Panc1 (cell line): ENCODE measurements at regions not wholly inside any gene's neighbourhood (a gene's known extent, or its start where the extent isn't known, plus 50 kb on each side); places are given as distances from the start of the nearest gene placed in this dataset.

Experiments used
- POLR2AphosphoS5 ChIP-seq: IDR thresholded peaks from 2 replicates; pipeline ENCODE4 v1.6.1; 2012; ENCODE audit warnings: mild to moderate bottlenecking, low read depth, low read length, moderate library complexity
- SIN3A ChIP-seq: IDR thresholded peaks from 2 replicates; pipeline ENCODE4 v1.6.1; 2012; ENCODE audit warnings: low read depth, mild to moderate bottlenecking, low read length, moderate library complexity, borderline replicate concordance; ENCODE audit not compliant: insufficient read depth
- TF ChIP-seq, protein P1 (sequence below): fragments of 450-650 bp; IDR thresholded peaks from 2 replicates; pipeline ENCODE4 v1.5.1; 2017; ENCODE audit warnings: mild to moderate bottlenecking
- TF ChIP-seq, protein P2 (sequence below), 2 experiments: IDR thresholded peaks; 2 replicates each; pipeline ENCODE4 v1.6.1; 2011 to 2012; ENCODE audit warnings: low read depth in 2 of 2, control low read depth in 1 of 2, low read length in 1 of 2, mild to moderate bottlenecking in 1 of 2, moderate library complexity in 1 of 2; ENCODE audit not compliant: insufficient read depth in 1 of 2

DNA sequence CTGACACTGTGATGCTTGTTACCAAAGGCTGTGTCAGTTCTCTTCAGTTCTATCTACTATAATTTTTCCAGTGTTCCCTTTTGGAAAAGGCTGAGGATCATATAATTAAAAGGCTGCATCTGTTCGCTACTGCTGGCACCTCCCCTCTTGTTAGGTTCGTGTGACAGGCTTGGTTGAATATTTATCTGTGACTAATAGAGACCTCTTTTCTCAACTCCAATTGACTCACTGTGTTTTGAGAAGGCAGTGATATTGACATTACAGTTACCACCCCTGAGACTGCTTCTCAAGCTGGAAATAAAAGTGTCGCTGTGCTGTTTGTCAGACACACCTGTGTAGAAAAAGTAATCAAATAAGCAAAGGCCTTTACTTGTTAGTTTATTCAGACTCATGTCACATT is 205.5 kb upstream of the KCNH7 start:
- no peak for TF ChIP-seq POLR2AphosphoS5
- TF ChIP-seq, protein P1, sequence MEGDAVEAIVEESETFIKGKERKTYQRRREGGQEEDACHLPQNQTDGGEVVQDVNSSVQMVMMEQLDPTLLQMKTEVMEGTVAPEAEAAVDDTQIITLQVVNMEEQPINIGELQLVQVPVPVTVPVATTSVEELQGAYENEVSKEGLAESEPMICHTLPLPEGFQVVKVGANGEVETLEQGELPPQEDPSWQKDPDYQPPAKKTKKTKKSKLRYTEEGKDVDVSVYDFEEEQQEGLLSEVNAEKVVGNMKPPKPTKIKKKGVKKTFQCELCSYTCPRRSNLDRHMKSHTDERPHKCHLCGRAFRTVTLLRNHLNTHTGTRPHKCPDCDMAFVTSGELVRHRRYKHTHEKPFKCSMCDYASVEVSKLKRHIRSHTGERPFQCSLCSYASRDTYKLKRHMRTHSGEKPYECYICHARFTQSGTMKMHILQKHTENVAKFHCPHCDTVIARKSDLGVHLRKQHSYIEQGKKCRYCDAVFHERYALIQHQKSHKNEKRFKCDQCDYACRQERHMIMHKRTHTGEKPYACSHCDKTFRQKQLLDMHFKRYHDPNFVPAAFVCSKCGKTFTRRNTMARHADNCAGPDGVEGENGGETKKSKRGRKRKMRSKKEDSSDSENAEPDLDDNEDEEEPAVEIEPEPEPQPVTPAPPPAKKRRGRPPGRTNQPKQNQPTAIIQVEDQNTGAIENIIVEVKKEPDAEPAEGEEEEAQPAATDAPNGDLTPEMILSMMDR = no peak
- no peak for TF ChIP-seq SIN3A
- TF ChIP-seq, protein P2, sequence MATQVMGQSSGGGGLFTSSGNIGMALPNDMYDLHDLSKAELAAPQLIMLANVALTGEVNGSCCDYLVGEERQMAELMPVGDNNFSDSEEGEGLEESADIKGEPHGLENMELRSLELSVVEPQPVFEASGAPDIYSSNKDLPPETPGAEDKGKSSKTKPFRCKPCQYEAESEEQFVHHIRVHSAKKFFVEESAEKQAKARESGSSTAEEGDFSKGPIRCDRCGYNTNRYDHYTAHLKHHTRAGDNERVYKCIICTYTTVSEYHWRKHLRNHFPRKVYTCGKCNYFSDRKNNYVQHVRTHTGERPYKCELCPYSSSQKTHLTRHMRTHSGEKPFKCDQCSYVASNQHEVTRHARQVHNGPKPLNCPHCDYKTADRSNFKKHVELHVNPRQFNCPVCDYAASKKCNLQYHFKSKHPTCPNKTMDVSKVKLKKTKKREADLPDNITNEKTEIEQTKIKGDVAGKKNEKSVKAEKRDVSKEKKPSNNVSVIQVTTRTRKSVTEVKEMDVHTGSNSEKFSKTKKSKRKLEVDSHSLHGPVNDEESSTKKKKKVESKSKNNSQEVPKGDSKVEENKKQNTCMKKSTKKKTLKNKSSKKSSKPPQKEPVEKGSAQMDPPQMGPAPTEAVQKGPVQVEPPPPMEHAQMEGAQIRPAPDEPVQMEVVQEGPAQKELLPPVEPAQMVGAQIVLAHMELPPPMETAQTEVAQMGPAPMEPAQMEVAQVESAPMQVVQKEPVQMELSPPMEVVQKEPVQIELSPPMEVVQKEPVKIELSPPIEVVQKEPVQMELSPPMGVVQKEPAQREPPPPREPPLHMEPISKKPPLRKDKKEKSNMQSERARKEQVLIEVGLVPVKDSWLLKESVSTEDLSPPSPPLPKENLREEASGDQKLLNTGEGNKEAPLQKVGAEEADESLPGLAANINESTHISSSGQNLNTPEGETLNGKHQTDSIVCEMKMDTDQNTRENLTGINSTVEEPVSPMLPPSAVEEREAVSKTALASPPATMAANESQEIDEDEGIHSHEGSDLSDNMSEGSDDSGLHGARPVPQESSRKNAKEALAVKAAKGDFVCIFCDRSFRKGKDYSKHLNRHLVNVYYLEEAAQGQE (IDR thresholded peaks at IDR 0.05; ENCODE audit: insufficient read depth in 1 of 2, low read depth in 2 of 2, low read length in 1 of 2) = no peak
